ENCODE measurements at regions not wholly inside any gene's neighbourhood (a gene's known extent, or its start where the extent isn't known, plus 50 kb on each side); places are given as distances from the start of the nearest gene placed in this dataset.

DNA sequence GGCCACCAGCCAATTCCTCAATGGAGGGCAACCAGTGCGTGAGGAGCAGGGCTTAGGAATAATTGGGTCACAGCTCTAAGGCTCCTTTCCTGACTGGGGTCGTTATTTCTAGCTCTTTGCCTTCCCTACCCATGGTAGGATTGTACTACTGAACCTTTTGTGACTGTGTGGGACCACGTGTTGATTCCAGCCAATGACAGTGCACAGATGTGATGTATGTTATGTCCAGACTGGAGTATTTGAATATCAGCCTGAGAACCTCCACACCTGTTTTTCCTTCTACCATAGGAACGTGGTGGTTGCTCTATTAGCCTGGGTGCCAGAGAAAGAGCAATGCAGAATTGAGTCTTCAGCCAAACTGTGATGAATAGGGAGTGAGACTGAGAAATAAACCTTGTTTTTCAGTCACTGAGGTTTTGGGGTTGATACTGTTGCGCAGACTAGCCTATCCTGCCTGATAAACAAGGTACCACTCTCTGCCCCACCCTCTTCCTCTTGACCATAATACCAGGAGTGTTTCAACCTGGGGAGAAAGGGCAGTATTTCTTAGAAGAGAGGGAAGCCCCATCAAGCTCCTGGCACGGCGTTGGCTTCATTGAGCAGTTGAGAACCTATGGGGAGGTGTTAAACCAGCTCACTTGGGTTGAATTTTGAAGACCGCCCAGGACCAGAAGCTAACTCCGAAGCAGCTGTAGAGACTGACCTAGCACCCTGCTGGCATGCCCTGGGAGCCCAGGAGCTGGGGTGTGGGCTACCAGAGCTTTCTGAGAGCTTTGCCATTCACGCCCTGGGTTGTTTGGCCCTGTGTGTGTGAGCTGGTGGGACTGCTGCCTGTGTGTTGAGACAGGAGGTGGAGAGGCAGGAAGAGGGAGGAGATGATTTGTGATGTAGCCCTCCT lies 105.5 kb upstream of the BACH2 start:
- Histone ChIP-seq H3K4me1 (ENCODE audit: insufficient read depth, poor library complexity, severe bottlenecking) (peaks cover 22% of the 10 kb centered on the region), H3K9me3 (ENCODE audit: severe bottlenecking) (no peaks in the 10 kb centered on the region), H3K4me3 (ENCODE audit: severe bottlenecking) (no peak overlapping the region), H3K27me3 (ENCODE audit: insufficient read depth, poor library complexity, severe bottlenecking) (no peaks in the 10 kb centered on the region), H3K27ac (ENCODE audit: poor library complexity, severe bottlenecking) (no peak overlapping the region), H3K36me3 (ENCODE audit: low read depth) (no peaks in the 10 kb centered on the region)
- no peak for TF ChIP-seq CTCF (IDR thresholded peaks at IDR 0.05; ENCODE audit: poor library complexity, severe bottlenecking)
- ATAC-seq (ENCODE audit: low read depth) = no peak
- DNase-seq (ENCODE audit: low spot score) = no peak

GRCh38 chr6:90399970-90400369 lies 103.3 kb upstream of the BACH2 start:
- TF ChIP-seq CTCF (IDR thresholded peaks at IDR 0.05; ENCODE audit: poor library complexity, severe bottlenecking) = no peak
- no peak for ATAC-seq (ENCODE audit: low read depth)
- no peaks in the 10 kb centered on the region for H3K27me3 ChIP-seq (ENCODE audit: insufficient read depth, poor library complexity, severe bottlenecking)
- no peaks in the 10 kb centered on the region for H3K9me3 ChIP-seq (ENCODE audit: severe bottlenecking)
- DNase-seq (ENCODE audit: low spot score) = no peak
- H3K4me1 ChIP-seq (ENCODE audit: insufficient read depth, poor library complexity, severe bottlenecking) = peaks cover 11% of the 10 kb centered on the region
- H3K36me3 ChIP-seq (ENCODE audit: low read depth) = no peaks in the 10 kb centered on the region
- H3K27ac ChIP-seq (ENCODE audit: poor library complexity, severe bottlenecking) = no peak overlapping the region
- no peak overlapping the region for H3K4me3 ChIP-seq (ENCODE audit: severe bottlenecking)

- Histone ChIP-seq H3K27ac (ENCODE audit: poor library complexity, severe bottlenecking) (no peak overlapping the region), H3K4me1 (ENCODE audit: insufficient read depth, poor library complexity, severe bottlenecking) (no peaks in the 10 kb centered on the region), H3K4me3 (ENCODE audit: severe bottlenecking) (no peak overlapping the region), H3K36me3 (ENCODE audit: low read depth) (no peaks in the 10 kb centered on the region), H3K9me3 (ENCODE audit: severe bottlenecking) (no peaks in the 10 kb centered on the region), H3K27me3 (ENCODE audit: insufficient read depth, poor library complexity, severe bottlenecking) (no peaks in the 10 kb centered on the region)
- DNase-seq (ENCODE audit: low spot score) = no peak
- TF ChIP-seq CTCF (IDR thresholded peaks at IDR 0.05; ENCODE audit: poor library complexity, severe bottlenecking) = no peak
- ATAC-seq (ENCODE audit: low read depth) = peak; percentile 68
Observed at GRCh38 chr6:90397929-90398674, 101.5 kb upstream of the BACH2 start.

DNA sequence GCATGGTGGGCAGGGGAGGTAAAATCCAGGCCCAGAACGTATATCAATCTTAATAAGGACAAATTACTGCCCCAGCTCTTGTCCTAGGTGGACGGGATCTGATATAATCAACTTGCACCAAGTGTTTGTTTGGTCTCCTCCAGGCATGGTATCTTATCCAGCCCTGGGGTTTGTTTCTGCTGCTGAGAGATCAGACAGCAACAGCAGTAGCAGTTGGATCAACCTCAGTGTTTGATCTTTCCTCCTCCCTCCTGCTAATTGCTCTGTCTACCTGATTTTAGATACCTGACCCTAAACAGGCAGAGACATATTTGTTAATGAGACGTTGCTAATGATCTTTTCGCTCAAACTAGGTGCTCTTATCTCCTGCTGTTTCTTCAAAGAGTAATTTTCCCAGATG lies 100.4 kb upstream of the BACH2 start:
- Histone ChIP-seq H3K36me3 (ENCODE audit: low read depth) (no peaks in the 10 kb centered on the region), H3K27me3 (ENCODE audit: insufficient read depth, poor library complexity, severe bottlenecking) (no peaks in the 10 kb centered on the region), H3K9me3 (ENCODE audit: severe bottlenecking) (no peaks in the 10 kb centered on the region), H3K4me3 (ENCODE audit: severe bottlenecking) (no peak overlapping the region), H3K27ac (ENCODE audit: poor library complexity, severe bottlenecking) (no peak overlapping the region), H3K4me1 (ENCODE audit: insufficient read depth, poor library complexity, severe bottlenecking) (no peaks in the 10 kb centered on the region)
- no peak for DNase-seq (ENCODE audit: low spot score)
- no peak for TF ChIP-seq CTCF (IDR thresholded peaks at IDR 0.05; ENCODE audit: poor library complexity, severe bottlenecking)
- ATAC-seq (ENCODE audit: low read depth) = no peak
